ENCODE measurements at regions not wholly inside any gene's neighbourhood (a gene's known extent, or its start where the extent isn't known, plus 50 kb on each side); places are given as distances from the start of the nearest gene placed in this dataset.

DNA sequence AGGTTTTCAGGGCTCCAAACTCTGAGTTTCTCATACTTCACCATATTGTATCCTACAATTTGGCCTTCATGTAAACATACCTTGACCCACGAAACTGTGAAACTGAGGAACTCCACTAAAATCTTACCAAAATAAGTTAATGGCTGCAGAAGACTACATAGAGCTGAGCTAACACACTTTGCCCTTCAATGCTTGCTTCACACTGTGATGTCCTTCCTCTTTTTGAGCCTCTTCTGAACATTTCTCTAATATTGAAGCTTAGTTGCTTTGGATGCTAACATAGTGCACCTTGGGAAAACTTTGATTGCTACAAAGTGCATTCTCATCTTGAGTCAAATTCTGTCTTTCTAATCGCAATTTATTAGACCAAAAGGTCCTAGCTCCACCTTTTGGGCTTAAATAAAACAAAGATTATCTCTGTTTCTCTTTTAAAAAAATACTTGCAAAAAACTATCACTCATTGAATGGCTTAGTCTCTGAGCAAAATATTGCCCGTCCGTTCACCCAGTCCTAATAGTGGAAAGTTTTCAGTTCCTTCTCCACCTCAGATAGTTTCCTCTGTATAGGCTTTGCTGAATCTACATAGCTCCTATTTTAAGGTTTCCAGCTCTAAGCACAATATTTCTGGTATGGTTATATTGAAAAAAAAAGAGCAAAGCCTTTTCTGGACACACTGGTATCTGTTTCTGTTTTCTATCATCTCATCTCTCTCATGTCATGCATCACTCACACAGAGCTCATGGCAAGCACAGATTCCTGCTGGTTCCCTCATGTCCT is 494.6 kb downstream of the RFPL4B start:
- in situ Hi-C loops (cut with MboI; ENCODE audit: low pct_unique_long_range_greater_than_20kb, low sequenced_read_pairs, unreplicated experiment): no loop called here
- TF ChIP-seq, protein P1, sequence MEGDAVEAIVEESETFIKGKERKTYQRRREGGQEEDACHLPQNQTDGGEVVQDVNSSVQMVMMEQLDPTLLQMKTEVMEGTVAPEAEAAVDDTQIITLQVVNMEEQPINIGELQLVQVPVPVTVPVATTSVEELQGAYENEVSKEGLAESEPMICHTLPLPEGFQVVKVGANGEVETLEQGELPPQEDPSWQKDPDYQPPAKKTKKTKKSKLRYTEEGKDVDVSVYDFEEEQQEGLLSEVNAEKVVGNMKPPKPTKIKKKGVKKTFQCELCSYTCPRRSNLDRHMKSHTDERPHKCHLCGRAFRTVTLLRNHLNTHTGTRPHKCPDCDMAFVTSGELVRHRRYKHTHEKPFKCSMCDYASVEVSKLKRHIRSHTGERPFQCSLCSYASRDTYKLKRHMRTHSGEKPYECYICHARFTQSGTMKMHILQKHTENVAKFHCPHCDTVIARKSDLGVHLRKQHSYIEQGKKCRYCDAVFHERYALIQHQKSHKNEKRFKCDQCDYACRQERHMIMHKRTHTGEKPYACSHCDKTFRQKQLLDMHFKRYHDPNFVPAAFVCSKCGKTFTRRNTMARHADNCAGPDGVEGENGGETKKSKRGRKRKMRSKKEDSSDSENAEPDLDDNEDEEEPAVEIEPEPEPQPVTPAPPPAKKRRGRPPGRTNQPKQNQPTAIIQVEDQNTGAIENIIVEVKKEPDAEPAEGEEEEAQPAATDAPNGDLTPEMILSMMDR (IDR thresholded peaks at IDR 0.05; ENCODE audit: extremely low read depth, insufficient read depth, missing control alignments): no peak
- peak; percentile 4 for DNase-seq (ENCODE audit: low spot score)

DNA sequence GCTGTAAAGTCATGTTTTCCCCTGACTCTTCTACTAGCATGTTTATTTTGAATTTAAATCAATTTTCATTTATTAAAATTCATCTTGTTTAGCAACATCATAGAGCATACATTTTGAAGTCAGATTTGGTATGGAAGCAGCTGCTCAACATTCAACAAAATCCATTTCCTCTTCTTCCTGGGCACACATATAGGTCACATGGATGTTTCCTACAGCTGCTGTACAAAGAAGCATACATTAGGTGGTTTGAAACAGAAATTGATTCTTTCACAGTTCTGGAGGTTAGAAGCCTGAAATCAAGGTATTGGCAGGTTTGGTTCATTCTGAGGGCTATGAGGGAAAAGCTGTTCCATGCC is 495.2 kb downstream of the RFPL4B start:
- DNase-seq (ENCODE audit: low spot score): no peak
- TF ChIP-seq, protein P1 (IDR thresholded peaks at IDR 0.05; ENCODE audit: extremely low read depth, insufficient read depth, missing control alignments): no peak
- in situ Hi-C loops (cut with MboI; ENCODE audit: low pct_unique_long_range_greater_than_20kb, low sequenced_read_pairs, unreplicated experiment): no loop called here

DNA sequence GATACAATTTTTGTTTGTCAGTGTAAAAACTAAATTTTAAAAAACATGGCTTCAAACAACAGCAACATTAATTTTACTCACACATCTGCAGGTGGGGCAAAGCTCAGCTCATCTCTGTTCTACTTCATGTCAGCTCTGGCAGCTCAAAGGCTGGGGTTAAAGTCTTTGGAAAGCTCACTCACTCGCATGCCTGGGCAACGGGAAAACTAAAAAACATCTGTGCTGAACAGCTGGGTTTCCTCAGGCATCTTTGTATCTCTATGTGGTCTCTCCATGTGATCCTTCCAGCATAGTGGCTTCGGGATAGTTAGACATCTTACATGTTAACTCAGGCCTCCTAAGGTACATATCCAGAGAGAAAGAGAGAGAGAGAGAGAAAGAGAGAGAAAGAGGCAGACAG is 499.6 kb downstream of the RFPL4B start:
- TF ChIP-seq, protein P1 (IDR thresholded peaks at IDR 0.05; ENCODE audit: extremely low read depth, insufficient read depth, missing control alignments): no peak
- DNase-seq (ENCODE audit: low spot score): no peak
- in situ Hi-C loops (cut with MboI; ENCODE audit: low pct_unique_long_range_greater_than_20kb, low sequenced_read_pairs, unreplicated experiment): no loop called here

DNA sequence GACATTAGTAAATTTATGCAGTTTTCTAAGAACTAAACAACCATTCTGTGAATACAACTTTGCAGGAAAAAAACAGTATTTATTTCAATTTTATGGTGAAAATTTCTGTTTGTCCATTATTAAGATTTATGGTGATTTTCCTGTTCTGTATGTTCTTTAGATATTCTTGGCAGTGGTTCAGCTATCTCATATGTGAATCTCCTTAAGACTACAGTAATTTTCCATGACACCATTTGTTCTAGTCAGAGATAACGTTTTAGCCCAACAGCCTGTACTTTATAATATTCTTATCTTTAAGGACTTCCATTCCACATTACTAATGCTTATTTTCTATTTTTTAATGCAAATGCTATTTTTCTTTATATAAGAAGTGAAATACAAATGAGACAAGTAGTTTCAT is 504.0 kb downstream of the RFPL4B start:
- DNase-seq (ENCODE audit: low spot score): no peak
- in situ Hi-C loops (cut with MboI; ENCODE audit: low pct_unique_long_range_greater_than_20kb, low sequenced_read_pairs, unreplicated experiment): no loop called here
- TF ChIP-seq, protein P1 (IDR thresholded peaks at IDR 0.05; ENCODE audit: extremely low read depth, insufficient read depth, missing control alignments): no peak

DNA sequence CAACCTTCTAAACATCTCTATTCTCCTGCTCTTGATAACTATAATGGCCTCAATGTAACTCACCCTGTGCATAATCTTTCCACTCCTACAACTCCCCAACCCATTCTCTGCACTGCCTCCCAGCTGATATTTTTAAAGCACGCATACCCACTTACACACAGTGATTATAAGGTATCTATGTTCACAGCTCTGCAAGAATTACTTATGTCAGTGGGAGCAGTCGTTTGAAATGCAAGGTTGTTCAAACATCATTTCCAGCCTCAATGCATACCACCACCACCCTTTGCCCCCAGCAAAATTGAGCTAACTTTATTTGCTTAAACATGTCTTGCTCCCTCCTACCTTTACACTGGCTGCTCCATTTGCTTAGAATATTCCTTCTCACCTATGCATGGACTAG is 506.0 kb downstream of the RFPL4B start:
- in situ Hi-C loops (cut with MboI; ENCODE audit: low pct_unique_long_range_greater_than_20kb, low sequenced_read_pairs, unreplicated experiment): no loop called here
- TF ChIP-seq, protein P1 (IDR thresholded peaks at IDR 0.05; ENCODE audit: extremely low read depth, insufficient read depth, missing control alignments): no peak

DNA sequence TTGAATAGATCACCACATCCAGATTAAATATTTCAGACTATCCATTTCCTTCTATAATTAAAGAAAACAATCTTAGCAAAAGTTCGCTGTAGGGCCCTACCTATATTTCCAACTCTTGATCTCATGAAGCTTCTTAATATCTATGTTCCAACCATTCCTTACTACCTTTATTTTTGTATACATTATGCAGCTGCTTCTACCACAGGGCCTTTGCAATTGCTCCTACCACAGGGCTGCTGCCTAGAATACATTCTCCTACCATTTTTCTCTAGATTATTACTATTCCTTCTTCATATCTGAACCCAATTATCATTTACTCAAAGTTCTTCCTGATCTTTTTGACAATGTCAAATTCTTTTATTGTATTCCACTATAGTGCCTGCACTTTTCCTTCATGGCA is 516.6 kb downstream of the RFPL4B start:
- TF ChIP-seq, protein P1 (IDR thresholded peaks at IDR 0.05; ENCODE audit: extremely low read depth, insufficient read depth, missing control alignments): no peak
- in situ Hi-C loops (cut with MboI; ENCODE audit: low pct_unique_long_range_greater_than_20kb, low sequenced_read_pairs, unreplicated experiment): no loop called here
- DNase-seq (ENCODE audit: low spot score): no peak

More for the DNA sequence above, 506.0 kb downstream of the RFPL4B start:
- DNase-seq (ENCODE audit: low spot score): no peak
